ENCODE measurements at regions not wholly inside any gene's neighbourhood (a gene's known extent, or its start where the extent isn't known, plus 50 kb on each side); places are given as distances from the start of the nearest gene placed in this dataset.

DNA sequence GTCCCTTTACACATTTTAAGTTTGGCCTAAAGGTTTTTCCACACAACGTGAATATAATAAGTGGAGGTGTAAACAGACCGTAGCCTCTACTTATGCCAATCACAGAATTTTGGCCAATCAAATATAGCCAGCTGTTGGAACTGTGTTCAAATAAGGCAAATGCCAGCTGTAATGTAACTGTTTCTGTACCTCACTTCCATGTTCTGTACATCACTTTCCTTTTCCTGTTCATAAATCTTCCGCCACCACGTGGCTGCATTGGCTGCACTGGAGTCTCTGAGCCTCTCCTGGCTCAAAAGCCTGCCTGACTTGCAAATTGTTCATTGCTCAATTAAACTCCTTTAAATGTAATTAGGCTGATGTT is 105.1 kb upstream of the SMIM31 start:
- no peaks in the 10 kb centered on the region for H3K4me1 ChIP-seq (ENCODE audit: control insufficient read depth in 4 of 4, insufficient read depth in 4 of 4, low read length in 3 of 4)
- H3K27me3 ChIP-seq (ENCODE audit: control insufficient read depth in 4 of 4, insufficient read depth in 4 of 4, low read length in 3 of 4) = peaks cover 0 to 4% (median 1%) of the 10 kb centered on the region in 4 donors
- H3K9me3 ChIP-seq (ENCODE audit: control insufficient read depth in 4 of 4, low read length in 3 of 4) = no peaks in the 10 kb centered on the region
- no peaks in the 10 kb centered on the region for H3K36me3 ChIP-seq (ENCODE audit: control insufficient read depth in 4 of 4, insufficient read depth in 3 of 4, low read depth in 1 of 4, low read length in 3 of 4)
- H3K4me3 ChIP-seq (ENCODE audit: low read depth in 1 of 3, low read length in 3 of 3) = no peak overlapping the region
- no peak for TF ChIP-seq SP1 (IDR thresholded peaks at IDR 0.05)
- TF ChIP-seq CTCF (IDR thresholded peaks at IDR 0.05; ENCODE audit: low read depth, low read length, missing input control) = no peak
- TF ChIP-seq, protein P1, sequence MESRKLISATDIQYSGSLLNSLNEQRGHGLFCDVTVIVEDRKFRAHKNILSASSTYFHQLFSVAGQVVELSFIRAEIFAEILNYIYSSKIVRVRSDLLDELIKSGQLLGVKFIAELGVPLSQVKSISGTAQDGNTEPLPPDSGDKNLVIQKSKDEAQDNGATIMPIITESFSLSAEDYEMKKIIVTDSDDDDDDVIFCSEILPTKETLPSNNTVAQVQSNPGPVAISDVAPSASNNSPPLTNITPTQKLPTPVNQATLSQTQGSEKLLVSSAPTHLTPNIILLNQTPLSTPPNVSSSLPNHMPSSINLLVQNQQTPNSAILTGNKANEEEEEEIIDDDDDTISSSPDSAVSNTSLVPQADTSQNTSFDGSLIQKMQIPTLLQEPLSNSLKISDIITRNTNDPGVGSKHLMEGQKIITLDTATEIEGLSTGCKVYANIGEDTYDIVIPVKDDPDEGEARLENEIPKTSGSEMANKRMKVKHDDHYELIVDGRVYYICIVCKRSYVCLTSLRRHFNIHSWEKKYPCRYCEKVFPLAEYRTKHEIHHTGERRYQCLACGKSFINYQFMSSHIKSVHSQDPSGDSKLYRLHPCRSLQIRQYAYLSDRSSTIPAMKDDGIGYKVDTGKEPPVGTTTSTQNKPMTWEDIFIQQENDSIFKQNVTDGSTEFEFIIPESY (IDR thresholded peaks at IDR 0.05) = no peak
- TF ChIP-seq YY1 (IDR thresholded peaks at IDR 0.05) = no peak
- no peak for TF ChIP-seq HNF4G (IDR thresholded peaks at IDR 0.05)
- TF ChIP-seq TAF1 (conservative IDR thresholded peaks at IDR 0.05) = no peak
- no peak for TF ChIP-seq EGR1 (IDR thresholded peaks at IDR 0.05; ENCODE audit: low read depth in 2 of 2)
- TF ChIP-seq GABPA (IDR thresholded peaks at IDR 0.05 in 1 of 2, conservative IDR thresholded peaks at IDR 0.05 in 1 of 2) = no peak
- TF ChIP-seq, protein P2, sequence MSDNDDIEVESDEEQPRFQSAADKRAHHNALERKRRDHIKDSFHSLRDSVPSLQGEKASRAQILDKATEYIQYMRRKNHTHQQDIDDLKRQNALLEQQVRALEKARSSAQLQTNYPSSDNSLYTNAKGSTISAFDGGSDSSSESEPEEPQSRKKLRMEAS (IDR thresholded peaks at IDR 0.05) = no peak
- no peak for TF ChIP-seq REST (IDR thresholded peaks at IDR 0.05)
- no peak for TF ChIP-seq RXRA (IDR thresholded peaks at IDR 0.05)
- TF ChIP-seq JUND (IDR thresholded peaks at IDR 0.05) = no peak
- no peak for TF ChIP-seq ATF3 (IDR thresholded peaks at IDR 0.05)
- no peak for TF ChIP-seq FOXA1 (IDR thresholded peaks at IDR 0.05)
- no peak for TF ChIP-seq NR2F2 (IDR thresholded peaks at IDR 0.05)
- no peak for TF ChIP-seq RAD21 (IDR thresholded peaks at IDR 0.05)
- TF ChIP-seq FOXA2 (IDR thresholded peaks at IDR 0.05) = no peak
- no peak for DNase-seq (ENCODE audit: low spot score)
- H3K9ac ChIP-seq (ENCODE audit: low read depth in 1 of 2, low read length in 2 of 2) = no peak overlapping the region
- 78% methylated on average over 4 of the region's 4 CpGs for WGBS
- no peak overlapping the region for H3K27ac ChIP-seq (ENCODE audit: low read depth in 1 of 2, low read length in 2 of 2)

- peaks cover 0 to 2% (median 0%) of the 10 kb centered on the region in 4 donors for H3K27me3 ChIP-seq (ENCODE audit: control insufficient read depth in 4 of 4, insufficient read depth in 4 of 4, low read length in 3 of 4)
- no peak overlapping the region for H3K9ac ChIP-seq (ENCODE audit: low read depth in 1 of 2, low read length in 2 of 2)
- TF ChIP-seq ATF3 (IDR thresholded peaks at IDR 0.05) (no peak), SP1 (IDR thresholded peaks at IDR 0.05) (no peak), YY1 (IDR thresholded peaks at IDR 0.05) (no peak), REST (IDR thresholded peaks at IDR 0.05) (no peak), CTCF (IDR thresholded peaks at IDR 0.05; ENCODE audit: low read depth, low read length, missing input control) (no peak), JUND (IDR thresholded peaks at IDR 0.05) (no peak), RXRA (IDR thresholded peaks at IDR 0.05) (no peak), FOXA1 (IDR thresholded peaks at IDR 0.05) (no peak), HNF4A (conservative IDR thresholded peaks at IDR 0.05) (no peak)
- TF ChIP-seq, protein P2 (IDR thresholded peaks at IDR 0.05) = no peak
- H3K4me3 ChIP-seq (ENCODE audit: low read depth in 1 of 3, low read length in 3 of 3) = no peak overlapping the region
- no peaks in the 10 kb centered on the region for H3K4me1 ChIP-seq (ENCODE audit: control insufficient read depth in 4 of 4, insufficient read depth in 4 of 4, low read length in 3 of 4)
- WGBS = 49% methylated on average over 1 of the region's 1 CpG
- no peaks in the 10 kb centered on the region for H3K36me3 ChIP-seq (ENCODE audit: control insufficient read depth in 4 of 4, insufficient read depth in 3 of 4, low read depth in 1 of 4, low read length in 3 of 4)
- peaks cover 0 to 2% (median 0%) of the 10 kb centered on the region in 4 donors for H3K9me3 ChIP-seq (ENCODE audit: control insufficient read depth in 4 of 4, low read length in 3 of 4)
- no peak for DNase-seq (ENCODE audit: low spot score)
- no peak overlapping the region for H3K27ac ChIP-seq (ENCODE audit: low read depth in 1 of 2, low read length in 2 of 2)
These were observed 94.2 kb upstream of the SMIM31 start for GRCh38 chr4:164659765-164660164.

Measured in liver (tissue), 8 donors.